HG03354 (cell line): ENCODE measurements at regions not wholly inside any gene's neighbourhood (a gene's known extent, or its start where the extent isn't known, plus 50 kb on each side); places are given as distances from the start of the nearest gene placed in this dataset.

ENCODE experiments used
- ATAC-seq: cut with Tn5 transposase; IDR thresholded peaks from one replicate; pipeline ENCODE4 v1.9.1; 2021; ENCODE audit warnings: mild to moderate bottlenecking; ENCODE audit not compliant: unreplicated experiment, poor library complexity, severe bottlenecking

DNA sequence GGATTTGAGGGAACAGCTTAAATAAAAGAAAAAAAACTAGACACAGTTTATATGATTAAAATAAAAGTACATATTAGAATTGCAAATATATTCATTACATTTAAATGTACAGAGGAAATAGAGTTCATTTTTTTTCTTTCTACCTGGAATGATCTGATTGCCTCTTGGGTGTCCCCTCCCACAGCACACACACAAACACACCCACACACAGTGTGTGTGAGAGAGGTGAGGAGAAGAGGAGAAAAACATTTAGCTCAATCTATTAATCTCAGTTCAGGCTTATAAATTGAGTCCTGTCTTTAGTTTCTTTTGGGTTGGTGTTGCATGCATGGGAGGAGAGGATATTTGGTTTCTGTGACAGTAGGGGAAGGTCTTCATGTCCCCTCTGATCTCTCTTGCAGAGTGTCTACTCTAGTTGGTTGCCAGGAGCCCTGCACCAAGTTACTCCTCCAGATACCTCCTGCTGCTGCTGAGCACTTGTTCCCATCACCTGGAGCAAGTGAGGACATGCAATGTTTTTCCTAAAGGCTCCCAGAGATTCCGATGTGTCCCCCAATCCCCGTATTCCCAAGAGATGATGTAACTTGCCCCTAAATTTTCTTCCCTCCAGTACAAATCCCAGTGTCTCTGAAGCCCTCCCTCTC is 50.8 kb upstream of the REG3A start:
- ATAC-seq = no peak
